OCI-LY3 (cell line): ENCODE measurements at regions not wholly inside any gene's neighbourhood (a gene's known extent, or its start where the extent isn't known, plus 50 kb on each side); places are given as distances from the start of the nearest gene placed in this dataset.

Source experiments
- H2AFZ ChIP-seq: fragments of 200-600, 300-600 bp; shearing (Covaris generic); 2 replicates; pipeline ENCODE4 v1.6.0; 2014; ENCODE audit warnings: antibody characterized with exemption, low read depth, low read length
- H3K27ac ChIP-seq: fragments of 200-600, 300-600 bp; sonication (generic); 2 replicates; pipeline ENCODE4 v1.5.1; 2014; ENCODE audit warnings: mild to moderate bottlenecking, low read length, moderate library complexity, mixed read lengths
- H3K27me3 ChIP-seq: fragments of 200-600, 300-600 bp; sonication (generic); 2 replicates; pipeline ENCODE4 v1.6.1; 2014; ENCODE audit warnings: low read depth, low read length, mixed read lengths
- H3K36me3 ChIP-seq: fragments of 200-600, 300-600 bp; sonication (generic); replicated peaks from 2 replicates; pipeline ENCODE3; 2014; ENCODE audit warnings: low read depth, low read length, mixed read lengths
- H3K4me1 ChIP-seq: fragments of 300-600, 200-600 bp; sonication (generic); 2 replicates; pipeline ENCODE4 v1.6.1; 2014; ENCODE audit warnings: low read length, mixed read lengths
- H3K4me2 ChIP-seq: fragments of 200-600, 300-600 bp; sonication (generic); 2 replicates; pipeline ENCODE4 v1.6.1; 2014; ENCODE audit warnings: low read length, mixed read lengths
- H3K4me3 ChIP-seq: fragments of 300-600, 200-600 bp; sonication (generic); 2 replicates; pipeline ENCODE4 v1.5.1; 2014; ENCODE audit warnings: antibody characterized with exemption, mild to moderate bottlenecking, low read length, moderate library complexity
- H3K79me2 ChIP-seq: fragments of 300-600, 200-600 bp; shearing (Covaris generic); 2 replicates; pipeline ENCODE4 v1.6.1; 2014; ENCODE audit warnings: mild to moderate bottlenecking, low read length, mixed read lengths
- H3K9ac ChIP-seq: fragments of 300-600, 200-600 bp; shearing (Covaris generic); 2 replicates; pipeline ENCODE4 v1.6.0; 2014; ENCODE audit warnings: mild to moderate bottlenecking, low read length, moderate library complexity
- H3K9me3 ChIP-seq: fragments of 200-600, 300-600 bp; shearing (Covaris generic); 2 replicates; pipeline ENCODE4 v1.6.1; 2014; ENCODE audit warnings: low read length, mixed read lengths; ENCODE audit not compliant: insufficient read depth
- H4K20me1 ChIP-seq: fragments of 200-600, 300-600 bp; sonication (generic); 2 replicates; pipeline ENCODE4 v1.6.1; 2016; ENCODE audit warnings: low read length, mixed read lengths; ENCODE audit not compliant: insufficient read depth
- EZH2phosphoT487 ChIP-seq: fragments of 200-600 bp; shearing (Covaris generic); IDR thresholded peaks from 2 replicates; pipeline ENCODE4 v1.6.1; 2018; ENCODE audit warnings: antibody characterized with exemption, mixed run types, low read depth
- TF ChIP-seq, protein P1 (sequence below): fragments of 200-600, 300-600 bp; sonication (generic); IDR thresholded peaks from 2 replicates; pipeline ENCODE4 v1.5.1; 2014; ENCODE audit warnings: antibody characterized with exemption, low read length, low read depth

DNA sequence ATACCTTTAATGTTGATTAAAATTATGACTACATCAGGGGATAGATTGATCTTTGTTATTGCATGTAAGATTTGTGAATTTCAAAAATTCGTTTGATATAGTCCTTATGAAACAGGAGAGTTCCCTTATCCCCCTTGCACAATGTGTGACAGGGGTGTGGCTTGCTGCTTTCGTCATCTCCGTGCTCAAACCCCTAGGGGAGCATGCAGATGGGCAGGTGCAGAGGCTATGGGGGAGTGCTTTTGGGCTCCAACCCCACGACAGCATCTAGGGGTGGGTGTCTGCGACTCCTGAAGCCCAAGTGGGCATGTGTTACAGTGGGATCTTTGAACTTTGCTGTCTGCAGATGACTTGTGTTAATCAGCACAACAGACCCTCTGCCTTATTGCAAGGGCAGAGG, 360.1 kb upstream of the GOLIM4 start:
- no peak overlapping the region for H3K4me2 ChIP-seq
- no peak overlapping the region for H3K9ac ChIP-seq
- H3K4me1 ChIP-seq, result 0 out of 2 replicates have a peak, but pooled peaks cover 3% of the 10 kb centered on the region
- H3K36me3 ChIP-seq, result no peaks in the 10 kb centered on the region
- H3K79me2 ChIP-seq, result no peaks in the 10 kb centered on the region
- no peak overlapping the region for H2AFZ ChIP-seq
- H3K9me3 ChIP-seq, result no peaks in the 10 kb centered on the region
- H3K27ac ChIP-seq, result no peak overlapping the region
- H4K20me1 ChIP-seq, result no peaks in the 10 kb centered on the region
- no peaks in the 10 kb centered on the region for H3K27me3 ChIP-seq
- no peak for TF ChIP-seq EZH2phosphoT487
- TF ChIP-seq, protein P1, sequence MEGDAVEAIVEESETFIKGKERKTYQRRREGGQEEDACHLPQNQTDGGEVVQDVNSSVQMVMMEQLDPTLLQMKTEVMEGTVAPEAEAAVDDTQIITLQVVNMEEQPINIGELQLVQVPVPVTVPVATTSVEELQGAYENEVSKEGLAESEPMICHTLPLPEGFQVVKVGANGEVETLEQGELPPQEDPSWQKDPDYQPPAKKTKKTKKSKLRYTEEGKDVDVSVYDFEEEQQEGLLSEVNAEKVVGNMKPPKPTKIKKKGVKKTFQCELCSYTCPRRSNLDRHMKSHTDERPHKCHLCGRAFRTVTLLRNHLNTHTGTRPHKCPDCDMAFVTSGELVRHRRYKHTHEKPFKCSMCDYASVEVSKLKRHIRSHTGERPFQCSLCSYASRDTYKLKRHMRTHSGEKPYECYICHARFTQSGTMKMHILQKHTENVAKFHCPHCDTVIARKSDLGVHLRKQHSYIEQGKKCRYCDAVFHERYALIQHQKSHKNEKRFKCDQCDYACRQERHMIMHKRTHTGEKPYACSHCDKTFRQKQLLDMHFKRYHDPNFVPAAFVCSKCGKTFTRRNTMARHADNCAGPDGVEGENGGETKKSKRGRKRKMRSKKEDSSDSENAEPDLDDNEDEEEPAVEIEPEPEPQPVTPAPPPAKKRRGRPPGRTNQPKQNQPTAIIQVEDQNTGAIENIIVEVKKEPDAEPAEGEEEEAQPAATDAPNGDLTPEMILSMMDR, result no peak
- no peak overlapping the region for H3K4me3 ChIP-seq

DNA sequence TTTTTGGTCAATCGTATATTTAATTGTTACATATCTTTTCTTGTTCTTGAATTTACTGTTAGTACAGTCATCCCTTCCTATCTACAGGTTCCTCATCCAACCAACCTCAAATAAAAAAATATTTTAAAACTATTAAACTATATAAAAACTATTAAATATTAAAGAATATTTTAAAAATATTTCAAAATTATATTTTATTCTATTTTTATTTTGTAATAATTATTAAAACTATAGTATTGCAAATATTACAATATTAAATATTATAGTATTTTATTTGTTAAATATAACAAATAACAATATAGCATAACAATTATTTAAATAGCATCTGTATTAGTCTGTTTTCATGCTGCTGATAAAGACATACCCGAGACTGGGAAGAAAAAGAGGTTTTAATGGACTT, 357.9 kb upstream of the GOLIM4 start:
- Histone ChIP-seq H3K9me3 (no peaks in the 10 kb centered on the region), H4K20me1 (no peaks in the 10 kb centered on the region), H3K9ac (no peak overlapping the region), H3K36me3 (no peaks in the 10 kb centered on the region), H3K79me2 (no peaks in the 10 kb centered on the region), H3K4me3 (no peak overlapping the region), H3K4me1 (0 out of 2 replicates have a peak, but pooled peaks cover 3% of the 10 kb centered on the region), H3K27me3 (no peaks in the 10 kb centered on the region), H2AFZ (no peak overlapping the region), H3K4me2 (no peak overlapping the region), H3K27ac (no peak overlapping the region)
- TF ChIP-seq, protein P1, result no peak
- no peak for TF ChIP-seq EZH2phosphoT487

DNA sequence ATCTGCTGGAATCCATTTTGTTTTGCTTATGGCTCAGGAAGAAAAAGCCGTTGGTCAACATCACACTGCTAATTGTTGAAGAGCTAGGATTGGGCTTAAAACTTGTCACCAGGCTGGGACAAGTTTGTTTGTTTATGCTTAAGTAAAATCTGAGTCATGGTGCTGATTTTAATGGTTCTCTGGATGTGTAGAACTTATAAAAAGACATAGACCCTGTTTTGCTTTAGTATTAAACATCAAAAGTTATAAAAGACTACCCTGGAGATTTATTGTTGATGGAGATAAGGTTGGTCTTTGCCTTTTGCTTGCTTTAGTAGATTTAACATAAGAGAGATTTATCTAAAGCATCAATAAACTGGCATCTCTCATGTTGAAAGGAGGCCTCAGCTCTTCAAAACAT, 348.2 kb upstream of the GOLIM4 start:
- H3K36me3 ChIP-seq, result no peaks in the 10 kb centered on the region
- no peak overlapping the region for H3K27ac ChIP-seq
- H3K9me3 ChIP-seq, result no peaks in the 10 kb centered on the region
- no peaks in the 10 kb centered on the region for H3K79me2 ChIP-seq
- TF ChIP-seq, protein P1, result no peak
- TF ChIP-seq EZH2phosphoT487, result no peak
- H3K4me2 ChIP-seq, result no peak overlapping the region
- no peaks in the 10 kb centered on the region for H4K20me1 ChIP-seq
- no peaks in the 10 kb centered on the region for H3K27me3 ChIP-seq
- no peak overlapping the region for H3K4me3 ChIP-seq
- no peak overlapping the region for H2AFZ ChIP-seq
- H3K9ac ChIP-seq, result no peak overlapping the region
- H3K4me1 ChIP-seq, result no peaks in the 10 kb centered on the region

DNA sequence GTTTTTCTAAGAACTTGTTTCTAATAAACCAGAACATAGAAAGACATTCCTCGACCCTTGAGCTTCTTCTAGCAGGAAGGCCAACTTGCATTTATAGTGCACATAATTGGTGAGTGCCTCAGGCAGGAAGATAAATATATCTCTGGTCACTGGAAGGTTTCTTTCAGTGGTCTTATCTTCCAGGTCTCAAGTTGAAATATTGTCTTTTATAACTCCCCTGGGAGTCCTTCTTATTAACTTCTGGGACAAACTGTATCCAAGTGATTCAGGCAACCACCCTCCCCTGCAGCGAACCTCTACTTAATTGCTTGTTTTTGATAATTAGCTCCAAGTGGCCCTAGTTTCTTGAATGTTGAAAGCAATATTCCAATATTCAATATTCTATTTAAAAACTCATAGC, 346.8 kb upstream of the GOLIM4 start:
- Histone ChIP-seq H3K4me1 (no peaks in the 10 kb centered on the region), H3K27ac (no peak overlapping the region), H3K27me3 (no peaks in the 10 kb centered on the region), H2AFZ (no peak overlapping the region), H3K4me3 (no peak overlapping the region), H4K20me1 (no peaks in the 10 kb centered on the region), H3K36me3 (no peaks in the 10 kb centered on the region), H3K9ac (no peak overlapping the region), H3K9me3 (no peaks in the 10 kb centered on the region), H3K79me2 (no peaks in the 10 kb centered on the region), H3K4me2 (no peak overlapping the region)
- no peak for TF ChIP-seq EZH2phosphoT487
- TF ChIP-seq, protein P1, result no peak
